A172 (cell line): ENCODE measurements at regions not wholly inside any gene's neighbourhood (a gene's known extent, or its start where the extent isn't known, plus 50 kb on each side); places are given as distances from the start of the nearest gene placed in this dataset.

Source experiments
- DNase-seq: peaks from one replicate; pipeline ENCODE4 v3.0.0-alpha.2; 2015; ENCODE audit warnings: low spot score

DNA sequence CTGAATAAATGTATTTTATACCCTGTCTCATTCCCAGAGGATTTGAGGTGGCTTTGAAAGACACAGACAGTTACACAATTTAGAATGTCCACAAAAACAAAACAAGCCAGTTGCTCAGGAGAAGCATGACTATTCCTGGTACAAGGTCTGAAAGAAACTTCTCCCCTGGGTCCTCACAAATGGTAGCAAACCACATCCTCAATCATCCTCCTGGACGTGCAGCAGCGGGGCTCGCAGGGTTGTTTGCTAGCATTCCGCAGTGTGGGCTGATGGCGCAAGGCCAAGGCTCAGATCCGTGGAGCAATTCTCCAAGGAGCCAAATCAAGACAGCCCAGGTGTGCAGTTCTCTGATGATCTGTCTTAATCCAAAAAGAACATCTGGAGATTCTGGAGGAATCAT lies 210.3 kb downstream of the ACTL7B start:
- no peak for DNase-seq

DNA sequence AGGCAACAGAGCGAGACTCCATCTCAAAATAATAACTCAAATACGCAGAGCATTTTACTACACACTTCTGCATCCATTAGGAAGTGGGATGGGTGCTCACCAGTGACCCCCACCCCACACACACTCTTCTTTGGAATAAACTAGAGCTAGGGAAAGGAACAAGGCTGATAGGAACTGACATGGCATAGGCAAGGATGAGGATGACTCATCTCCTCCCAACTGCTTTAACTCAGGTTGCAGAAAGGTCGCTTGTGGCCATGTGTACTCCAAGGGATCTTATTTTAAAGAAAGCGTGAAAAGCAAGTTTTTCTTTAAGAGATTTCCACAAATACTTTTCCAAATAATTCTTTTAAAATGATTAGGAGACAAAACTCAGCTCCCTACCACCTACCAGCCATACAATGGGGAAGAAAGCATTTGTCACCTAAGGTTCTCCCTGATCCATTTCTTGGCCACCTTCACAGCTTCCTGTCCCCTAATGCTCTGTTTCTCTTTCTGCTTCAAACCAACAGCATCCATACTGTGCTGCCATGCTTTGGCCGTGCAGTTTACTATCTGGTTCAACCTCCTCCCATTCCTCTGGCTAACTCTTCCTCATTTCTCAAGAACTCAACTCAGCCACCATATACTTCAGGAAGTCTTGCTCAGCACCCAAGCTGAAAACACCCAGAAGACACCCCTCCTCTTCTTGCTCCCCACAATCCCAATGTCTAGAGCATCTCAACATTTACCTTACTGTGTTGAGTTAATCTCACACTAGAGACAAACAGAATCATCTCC lies 211.9 kb downstream of the ACTL7B start:
- peak; percentile 40 for DNase-seq

DNA sequence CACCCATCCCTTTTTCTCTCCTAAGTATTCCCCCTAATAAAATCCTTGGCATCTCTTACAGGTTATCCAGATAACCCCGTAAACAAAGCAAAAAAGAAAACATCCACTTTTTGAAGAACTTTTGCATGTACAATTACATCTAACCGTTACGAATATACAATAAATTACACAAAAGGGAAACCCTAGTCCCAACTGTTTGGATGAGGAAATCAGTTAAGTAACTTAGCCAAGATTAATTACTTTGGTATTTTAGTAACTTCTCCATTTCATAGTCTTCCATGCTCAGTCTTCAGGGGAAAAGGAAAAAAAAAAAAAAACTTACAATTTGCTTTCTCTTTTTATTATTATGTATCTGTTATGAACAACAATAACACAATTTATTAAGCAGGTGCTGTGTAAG lies 212.9 kb downstream of the ACTL7B start:
- no peak for DNase-seq

DNA sequence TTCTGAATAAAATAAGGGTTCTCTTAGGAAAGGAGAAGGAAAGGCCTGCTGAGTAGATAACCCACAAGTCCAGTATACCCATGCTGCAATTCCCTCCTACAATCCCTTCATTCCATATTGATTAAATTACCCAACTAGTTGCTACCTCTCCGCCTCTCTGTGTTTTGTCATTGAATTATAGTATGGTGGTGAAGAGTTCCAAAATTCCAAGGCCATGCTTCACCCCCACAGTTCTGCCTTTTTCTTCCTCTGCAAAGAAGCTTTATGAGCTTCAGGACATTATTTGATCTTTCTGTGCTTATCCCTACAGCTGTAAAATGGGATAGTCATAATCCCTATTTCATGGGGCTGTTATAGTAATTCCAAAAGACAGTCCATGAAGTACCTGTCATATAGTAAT lies 215.6 kb downstream of the ACTL7B start:
- no peak for DNase-seq

DNA sequence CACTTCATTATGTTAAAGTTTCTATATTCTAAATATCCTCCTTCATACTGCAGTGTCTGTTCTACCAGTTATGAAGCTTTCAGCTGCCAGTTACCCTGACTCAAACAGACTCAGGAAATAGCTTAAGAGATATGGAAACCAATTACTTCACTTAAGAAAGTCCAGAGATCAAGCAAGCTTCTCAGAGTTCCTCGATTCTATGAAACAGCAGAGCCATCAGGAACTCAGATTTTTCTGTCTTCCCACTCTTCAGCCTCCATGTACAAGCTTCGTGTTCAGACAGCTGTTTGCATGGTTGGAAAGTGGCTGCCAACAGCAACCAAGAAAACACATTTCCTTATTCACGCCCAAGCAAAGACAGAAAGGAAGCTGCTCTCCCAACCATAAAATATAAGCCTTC lies 216.1 kb downstream of the ACTL7B start:
- no peak for DNase-seq

DNA sequence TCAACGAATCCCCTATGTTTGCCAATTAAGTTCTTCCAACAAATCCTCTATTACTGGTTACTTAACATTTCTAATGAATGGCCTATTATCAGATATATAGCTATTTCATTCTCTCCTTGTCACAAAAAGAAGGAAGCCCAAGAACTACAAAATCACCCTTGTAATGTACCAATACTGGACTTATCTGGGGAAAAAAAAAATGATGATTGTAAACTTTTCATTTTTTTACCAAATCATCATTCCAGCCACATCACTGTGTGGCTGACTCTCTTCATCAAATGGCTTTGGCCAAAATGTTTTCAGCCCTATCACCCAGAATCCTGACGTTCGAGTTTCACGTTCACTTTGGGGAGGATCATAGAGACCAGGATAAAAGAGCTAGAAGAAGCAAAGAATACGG lies 216.7 kb downstream of the ACTL7B start:
- DNase-seq = no peak

DNA sequence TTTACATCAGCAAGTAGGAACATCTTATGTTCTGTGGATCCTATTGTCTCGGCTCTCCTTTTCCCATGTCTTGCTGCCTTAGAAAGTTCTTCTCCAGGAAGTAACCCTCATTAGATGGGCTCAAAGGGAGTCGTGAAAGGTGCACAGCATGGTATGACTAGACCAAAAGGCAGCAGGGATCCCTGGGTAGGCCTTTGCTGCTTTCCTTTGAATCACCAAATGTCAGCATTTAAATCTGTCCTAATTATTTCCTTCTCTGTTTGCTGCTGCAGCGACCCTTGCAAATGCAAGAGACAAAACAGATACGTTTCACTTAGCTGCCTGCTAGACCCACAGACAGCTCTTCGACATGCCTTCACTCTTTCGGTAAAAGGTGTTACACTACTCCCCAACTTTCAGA lies 218.4 kb downstream of the ACTL7B start:
- no peak for DNase-seq

DNA sequence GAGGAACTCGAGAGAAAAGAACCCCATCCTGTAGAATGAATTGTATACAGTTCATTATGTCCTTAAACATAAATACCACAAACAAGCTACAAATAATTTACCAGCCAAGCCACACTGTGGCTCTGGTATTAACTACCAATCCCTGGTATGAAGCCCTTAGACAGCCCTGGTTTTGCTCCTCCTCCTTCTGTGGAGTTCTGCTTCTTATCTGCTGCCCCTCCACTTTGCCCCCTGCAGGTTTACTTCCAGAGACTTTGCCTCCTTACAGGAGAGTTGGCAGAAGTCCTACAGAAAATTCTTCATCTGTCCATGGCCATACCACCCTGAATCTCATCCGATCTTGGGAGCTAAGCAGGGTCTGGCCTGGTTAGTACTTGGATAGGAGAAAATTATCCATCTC lies 219.8 kb downstream of the ACTL7B start:
- no peak for DNase-seq

DNA sequence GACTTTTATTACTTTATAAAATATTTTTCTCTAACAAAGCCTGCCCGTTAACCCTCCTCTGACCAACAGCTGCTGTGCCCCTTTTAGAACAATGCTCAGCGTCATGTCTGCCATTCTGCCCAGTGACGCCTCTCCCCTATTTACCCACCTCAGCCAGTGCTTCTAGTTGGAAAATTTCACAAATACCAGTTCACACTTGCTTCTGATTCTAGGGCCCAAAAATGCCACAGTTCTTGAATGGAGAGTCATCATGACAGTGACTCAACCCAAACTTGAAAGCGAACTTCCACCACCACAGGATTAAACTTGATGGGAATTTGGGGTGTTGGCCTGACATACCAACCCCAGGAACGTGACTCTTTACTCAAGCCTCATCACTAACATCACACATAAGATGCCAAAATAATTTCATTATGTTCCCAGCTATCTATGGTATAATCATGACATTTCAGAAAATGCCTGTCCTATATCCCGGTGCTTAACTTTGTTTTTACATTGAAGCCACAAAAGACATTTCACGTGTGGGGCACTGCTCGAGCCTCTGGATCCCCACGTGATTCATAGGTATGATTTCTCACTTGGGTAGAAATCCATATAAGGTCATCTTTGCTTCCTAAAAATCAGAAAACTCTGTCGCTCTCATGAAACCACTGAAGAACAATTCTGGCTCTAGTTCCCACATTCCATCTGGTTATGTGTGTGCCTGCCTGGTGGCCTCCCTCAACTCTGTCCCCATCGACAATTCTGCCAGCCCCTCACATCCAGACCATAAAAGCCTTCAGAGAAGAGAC lies 220.9 kb downstream of the ACTL7B start:
- peak; percentile 84 for DNase-seq

DNA sequence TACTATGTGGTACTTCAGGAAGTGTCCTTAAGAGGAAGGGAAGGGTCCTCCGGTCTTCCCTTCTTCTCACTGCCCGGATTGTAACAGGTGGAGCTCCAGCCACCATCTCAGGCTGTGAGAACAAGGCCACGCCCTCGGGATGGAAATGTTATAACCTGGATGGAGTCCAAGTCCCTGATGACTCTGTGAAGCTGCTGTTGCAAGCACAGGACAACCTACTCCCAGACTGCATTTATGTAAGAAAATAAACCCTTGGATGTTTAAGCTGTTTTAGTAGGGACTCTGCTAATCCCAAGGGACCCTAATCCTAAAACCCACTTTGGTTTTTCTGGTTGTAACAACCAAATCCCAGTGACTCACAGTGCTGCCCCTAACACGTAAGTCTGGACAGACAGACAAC lies 221.6 kb downstream of the ACTL7B start:
- peak; percentile 81 for DNase-seq

DNA sequence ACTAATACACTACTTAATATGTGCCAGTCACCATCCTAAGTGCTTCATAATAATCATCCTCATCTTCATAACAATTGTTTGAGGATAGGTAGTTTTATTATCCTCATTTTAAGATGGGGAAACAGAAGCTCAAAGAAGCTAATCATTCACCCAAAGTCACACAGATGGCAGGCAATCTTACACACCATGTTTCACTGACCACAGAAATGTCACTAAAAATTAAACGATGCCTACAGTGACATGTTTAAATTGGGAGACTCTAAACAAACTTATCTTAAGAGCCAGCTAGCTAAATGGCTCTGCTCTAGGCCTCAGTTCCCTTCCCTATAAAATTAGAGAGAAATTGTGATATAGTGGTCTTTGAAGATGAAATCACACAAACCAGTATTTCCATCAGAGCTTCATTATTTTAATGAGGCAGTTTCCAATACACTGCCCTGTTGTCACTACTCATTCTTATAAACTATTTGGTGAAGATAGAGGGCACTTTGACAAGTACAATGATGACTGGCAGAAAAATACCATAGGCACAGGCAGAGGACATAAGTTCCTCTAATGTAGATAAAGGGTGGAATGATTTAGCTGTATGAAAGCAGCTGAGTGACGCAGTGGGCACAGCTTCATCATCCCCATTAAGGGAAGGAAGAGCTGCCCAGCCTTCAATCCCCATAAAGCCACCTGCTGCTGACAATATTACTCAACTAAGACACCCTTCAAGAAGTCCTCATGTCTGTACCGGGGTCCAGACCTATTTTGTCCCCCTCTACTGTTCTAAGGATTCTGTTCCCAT lies 224.1 kb downstream of the ACTL7B start:
- no peak for DNase-seq

DNA sequence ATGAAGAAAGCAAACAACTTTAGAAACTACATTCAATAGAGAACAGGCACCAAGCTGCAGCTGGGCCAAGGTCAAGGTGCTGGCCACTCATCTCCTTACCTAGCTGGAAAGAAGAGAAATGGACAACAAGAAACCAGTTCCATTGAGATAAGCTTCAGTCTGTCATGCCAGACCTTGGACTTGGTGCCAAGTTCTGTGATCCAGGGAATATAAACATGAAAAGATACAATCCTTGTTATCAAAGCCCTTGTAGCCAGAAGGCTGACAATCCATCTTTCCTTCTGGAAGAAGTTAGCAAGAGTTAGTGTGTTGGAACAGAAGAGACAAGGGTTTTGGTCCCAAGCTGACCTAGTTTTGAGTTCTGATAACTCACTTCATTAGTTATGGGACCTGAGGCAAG lies 227.5 kb downstream of the ACTL7B start:
- DNase-seq = no peak

DNA sequence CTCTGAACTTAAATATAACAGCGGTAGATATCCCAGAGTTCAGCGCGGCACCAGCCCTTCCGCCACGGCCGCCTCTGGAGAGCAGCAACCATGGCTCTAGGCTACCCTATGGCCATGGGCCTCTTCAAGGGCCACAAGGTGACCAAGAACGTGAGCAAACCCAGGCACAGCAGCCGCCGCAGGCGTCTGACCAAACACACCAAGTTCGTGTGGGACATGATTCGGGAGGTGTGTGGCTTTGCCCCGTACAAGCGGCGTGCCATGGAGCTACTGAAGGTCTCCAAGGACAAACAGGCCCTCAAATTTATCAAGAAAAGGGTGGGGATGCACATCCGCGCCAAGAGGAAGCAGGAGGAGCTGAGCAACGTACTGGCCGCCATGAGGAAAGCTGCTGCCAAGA lies 229.0 kb downstream of the ACTL7B start:
- no peak for DNase-seq

DNA sequence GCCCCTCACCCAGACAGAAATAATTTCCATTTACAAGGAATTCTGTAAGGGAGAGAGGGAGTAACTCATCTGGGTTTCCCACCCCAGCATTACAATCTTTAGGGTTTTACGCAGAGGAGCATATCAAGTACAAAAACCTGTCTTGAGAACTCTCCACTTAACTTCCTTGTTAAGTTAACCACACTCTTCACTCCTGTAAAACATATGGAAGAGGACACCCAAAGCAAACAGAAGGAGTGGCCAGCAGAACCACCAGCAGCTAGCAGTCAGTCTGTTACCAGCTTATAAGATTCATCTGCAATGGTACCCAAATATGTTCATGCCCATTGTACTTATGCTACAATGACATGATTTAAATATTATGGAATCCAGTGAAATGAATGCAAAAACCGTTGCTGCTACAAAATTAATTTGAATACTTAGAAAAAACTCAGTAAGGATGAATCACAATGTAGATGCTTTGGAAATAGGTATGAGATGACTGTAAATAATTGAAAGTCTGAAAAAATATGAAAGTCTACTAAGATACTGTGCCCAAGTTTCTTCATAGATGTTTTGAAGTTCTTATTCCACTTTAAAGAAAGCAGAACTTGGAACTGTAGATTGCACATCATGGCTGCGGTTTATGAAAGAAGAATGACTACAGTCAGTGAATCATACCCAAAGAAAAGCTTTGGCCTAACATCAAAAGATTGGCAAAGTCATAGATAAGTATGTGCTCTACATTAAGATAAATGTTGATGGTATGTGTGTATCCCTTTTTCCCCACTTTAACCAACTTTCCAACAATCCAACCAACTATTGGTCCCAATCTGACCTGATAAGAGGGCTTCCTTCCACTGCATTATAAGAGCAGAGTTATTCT lies 233.6 kb downstream of the ACTL7B start:
- peak; percentile 27 for DNase-seq

DNA sequence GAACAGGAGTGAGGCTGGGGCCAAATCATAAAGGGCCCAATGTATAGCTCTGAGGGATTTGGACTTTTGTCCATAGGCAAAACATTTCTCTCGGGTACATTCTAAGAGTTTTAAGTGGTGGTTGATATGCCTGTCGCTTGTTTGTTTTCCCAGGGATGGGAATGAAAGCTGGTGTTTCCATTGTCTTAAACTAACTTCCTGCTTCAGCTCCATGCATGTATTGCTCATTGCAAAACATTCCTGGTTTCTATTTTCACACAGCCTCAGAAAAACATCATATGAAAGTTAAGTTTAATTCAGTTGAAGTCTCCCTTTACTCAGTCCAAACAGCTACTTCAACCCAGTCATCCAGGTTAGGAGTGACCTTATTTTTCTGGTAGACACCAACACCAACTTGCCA lies 235.0 kb downstream of the ACTL7B start:
- DNase-seq = no peak

DNA sequence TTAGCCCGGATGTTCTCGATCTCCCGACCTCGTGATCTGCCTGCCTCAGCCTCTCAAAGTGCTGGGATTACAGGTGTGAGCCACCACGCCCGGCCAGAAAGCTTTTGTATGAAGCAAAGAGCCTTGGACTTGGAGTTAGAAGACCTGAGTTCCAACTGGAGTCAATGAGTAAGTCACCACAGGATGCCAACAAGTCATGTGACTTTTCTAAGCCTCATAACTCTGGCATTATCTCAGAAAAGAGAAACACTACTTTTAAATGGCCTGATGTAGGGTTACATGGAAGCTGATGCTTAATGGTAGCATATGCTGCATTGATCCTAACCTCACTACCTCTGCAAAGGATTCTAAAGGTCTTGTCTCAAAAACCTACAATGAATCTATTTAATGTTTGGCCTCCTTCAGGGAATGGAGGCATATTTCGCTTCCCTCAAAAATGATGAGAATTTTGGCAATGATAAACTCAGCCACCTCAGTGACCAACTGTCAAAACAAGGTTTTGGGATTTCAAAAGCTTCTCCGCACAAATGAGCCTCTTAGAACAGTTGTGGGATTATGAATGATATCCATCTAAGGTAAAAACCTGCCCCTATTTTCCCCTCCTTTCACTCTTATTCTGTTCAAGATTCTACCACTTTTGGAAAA lies 236.8 kb downstream of the ACTL7B start:
- DNase-seq = peak; percentile 46

DNA sequence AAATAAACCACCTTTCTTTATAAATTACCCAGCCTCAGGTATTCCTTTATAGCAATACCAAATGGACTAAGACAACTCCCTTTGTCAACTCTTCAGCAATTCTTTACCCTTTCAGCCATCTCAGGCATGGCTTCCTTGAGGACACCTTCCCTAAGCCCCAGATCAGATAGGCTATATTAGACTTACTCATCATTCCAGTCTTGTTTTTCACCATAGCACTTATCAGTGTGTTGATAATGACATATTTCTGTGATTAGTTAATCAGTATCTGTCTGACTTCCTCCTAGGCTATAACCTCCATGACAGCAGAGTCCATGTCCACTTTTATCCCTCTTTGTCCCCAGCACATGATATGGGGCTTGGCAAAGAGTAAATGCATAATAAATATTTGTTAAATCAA lies 238.1 kb downstream of the ACTL7B start:
- DNase-seq = no peak

DNA sequence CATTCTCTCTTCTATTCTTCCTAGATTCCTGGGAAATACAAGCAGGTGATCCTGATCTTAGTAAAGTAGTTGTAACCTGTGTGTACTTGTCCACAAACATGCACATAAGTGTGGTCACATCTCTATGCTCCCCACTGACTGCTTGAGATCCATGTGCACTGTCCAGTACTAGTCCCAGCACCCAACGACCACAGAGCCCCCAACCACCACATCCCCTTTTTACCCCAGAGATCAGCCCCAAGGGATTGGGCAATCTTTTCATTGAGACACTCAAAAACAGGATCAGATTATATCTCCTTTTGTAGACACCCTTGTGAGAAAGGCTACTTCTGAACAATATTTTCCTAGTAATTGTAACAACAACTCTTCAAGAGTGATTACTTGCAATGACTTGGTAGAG lies 240.6 kb downstream of the ACTL7B start:
- DNase-seq = no peak

DNA sequence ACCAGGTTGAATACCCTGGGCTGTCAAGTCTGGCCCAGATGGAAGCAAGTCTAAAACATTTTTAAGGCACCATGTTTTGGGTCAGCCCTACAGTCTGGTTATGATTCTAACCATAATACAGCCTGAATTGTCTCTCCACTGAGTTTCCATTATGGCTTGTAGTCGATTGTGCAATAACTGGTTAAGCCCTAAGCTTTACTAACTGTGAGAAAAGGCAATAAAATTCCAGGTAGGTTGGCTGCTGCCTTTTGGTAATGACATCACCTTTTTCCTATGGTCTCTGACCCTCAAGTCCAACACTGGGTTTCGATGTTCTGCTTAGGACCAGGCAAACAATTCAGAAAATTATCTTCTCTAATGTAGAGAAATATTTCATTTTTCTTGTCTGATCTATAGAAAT lies 243.3 kb downstream of the ACTL7B start:
- no peak for DNase-seq

DNA sequence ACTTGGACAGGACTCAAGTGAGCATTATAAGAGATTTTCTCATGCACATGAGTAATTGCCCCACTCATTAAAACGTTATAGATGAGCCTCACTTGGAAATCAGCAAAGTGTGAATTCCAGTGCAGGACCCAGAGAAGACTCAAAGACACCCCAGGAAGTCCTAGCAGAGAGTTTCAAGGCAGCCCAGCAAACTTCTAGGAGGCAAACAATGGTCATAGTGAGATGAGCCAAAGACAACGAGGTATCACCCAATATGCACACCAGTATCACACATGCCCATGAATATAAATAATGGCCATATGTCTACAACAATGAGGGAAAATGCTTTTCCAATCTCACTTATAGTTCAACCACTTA lies 245.9 kb downstream of the ACTL7B start:
- no peak for DNase-seq

DNA sequence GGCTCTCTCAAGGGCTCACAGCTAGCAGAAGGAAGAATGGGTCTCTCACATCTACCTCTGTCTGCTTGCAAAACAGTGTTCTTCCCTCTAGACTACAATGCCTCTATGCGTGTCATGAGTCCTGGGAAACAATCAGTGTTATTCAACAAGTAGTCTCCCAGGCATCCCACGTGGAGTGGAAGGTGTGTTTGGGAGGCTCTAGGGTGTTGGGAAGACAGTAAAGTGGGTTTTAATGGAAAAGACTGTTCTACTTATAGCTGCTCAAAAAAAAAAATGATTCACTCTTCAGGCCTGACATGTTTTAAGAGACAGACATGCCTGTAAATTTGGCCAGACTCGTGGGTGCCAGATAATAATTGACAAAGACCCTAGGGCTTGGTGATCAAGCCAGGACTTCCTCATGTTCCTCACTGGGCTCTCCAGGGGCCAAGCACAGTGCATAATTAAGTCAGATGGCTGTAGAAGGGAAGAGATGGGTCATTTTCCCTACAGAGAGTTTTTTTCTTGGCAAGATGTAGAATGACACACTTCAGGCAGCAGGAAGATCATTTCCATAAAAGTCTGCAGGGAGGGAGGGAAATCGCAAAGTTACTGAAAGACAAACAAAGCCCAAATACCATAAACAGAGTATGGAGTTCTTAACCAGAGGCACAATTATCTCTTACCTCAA lies 246.4 kb downstream of the ACTL7B start:
- DNase-seq = no peak
